WTC11 (cell line): ENCODE measurements at regions not wholly inside any gene's neighbourhood (a gene's known extent, or its start where the extent isn't known, plus 50 kb on each side); places are given as distances from the start of the nearest gene placed in this dataset.
"Not testable (repeated sequence)": the region's sequence is repeated elsewhere in the genome, so short reads cannot be mapped to it uniquely, and the experiment has no call there.

Source experiments
- CDX4 ChIP-seq: fragments of 250-450 bp; sonication (Bioruptor Pico); IDR thresholded peaks from 2 replicates; pipeline ENCODE4 v1.9.0; 2021; ENCODE audit warnings: moderate library complexity, mild to moderate bottlenecking, inconsistent platforms, borderline replicate concordance
- ELF4 ChIP-seq: sonication (generic); formaldehyde crosslinking; IDR thresholded peaks from 2 replicates; pipeline ENCODE4 v1.8.1; 2022; ENCODE audit warnings: low read depth, mild to moderate bottlenecking, moderate library complexity, missing genetic modification reagents
- ETV6 ChIP-seq: sonication (generic); formaldehyde crosslinking; IDR thresholded peaks from 2 replicates; pipeline ENCODE4 v1.8.1; 2022; ENCODE audit warnings: mild to moderate bottlenecking, missing genetic modification reagents
- SMAD3 ChIP-seq: sonication (generic); formaldehyde crosslinking; IDR thresholded peaks from 2 replicates; pipeline ENCODE4 v1.8.0; 2022; ENCODE audit warnings: missing genetic modification reagents, mild to moderate bottlenecking, borderline replicate concordance
- TEAD1 ChIP-seq: sonication (generic); formaldehyde crosslinking; IDR thresholded peaks from 2 replicates; pipeline ENCODE4 v1.8.0; 2022; ENCODE audit warnings: mild to moderate bottlenecking, missing genetic modification reagents
- ZNF317 ChIP-seq: sonication (generic); formaldehyde crosslinking; IDR thresholded peaks from 2 replicates; pipeline ENCODE4 v1.8.1; 2023; ENCODE audit warnings: low read depth, mild to moderate bottlenecking, moderate library complexity, missing genetic modification reagents, borderline replicate concordance
- TF ChIP-seq, protein P1 (sequence below): sonication (generic); formaldehyde crosslinking; conservative IDR thresholded peaks from 2 replicates; pipeline ENCODE4 v1.8.1; 2022; ENCODE audit warnings: mild to moderate bottlenecking, missing genetic modification reagents
- TF ChIP-seq, protein P2 (sequence below): fragments of 200-600 bp; IDR thresholded peaks from 2 replicates; pipeline ENCODE4 v1.8.0; 2022; ENCODE audit warnings: antibody characterized with exemption
- TF ChIP-seq, protein P3 (sequence below): sonication (generic); formaldehyde crosslinking; IDR thresholded peaks from 2 replicates; pipeline ENCODE4 v1.8.1; 2022; ENCODE audit warnings: missing genetic modification reagents, borderline replicate concordance
- TF ChIP-seq, protein P4 (sequence below): sonication (generic); formaldehyde crosslinking; IDR thresholded peaks from 2 replicates; pipeline ENCODE4 v1.8.1; 2022; ENCODE audit warnings: low read depth, mild to moderate bottlenecking, moderate library complexity, missing genetic modification reagents, borderline replicate concordance

GRCh38 chr9:62125631-62126611, 936.1 kb downstream of the SPATA31A7 start:
- TF ChIP-seq, protein P1, sequence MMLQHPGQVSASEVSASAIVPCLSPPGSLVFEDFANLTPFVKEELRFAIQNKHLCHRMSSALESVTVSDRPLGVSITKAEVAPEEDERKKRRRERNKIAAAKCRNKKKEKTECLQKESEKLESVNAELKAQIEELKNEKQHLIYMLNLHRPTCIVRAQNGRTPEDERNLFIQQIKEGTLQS (CRISPR knock-in tag), result not testable (repeated sequence)
- TF ChIP-seq, protein P2, sequence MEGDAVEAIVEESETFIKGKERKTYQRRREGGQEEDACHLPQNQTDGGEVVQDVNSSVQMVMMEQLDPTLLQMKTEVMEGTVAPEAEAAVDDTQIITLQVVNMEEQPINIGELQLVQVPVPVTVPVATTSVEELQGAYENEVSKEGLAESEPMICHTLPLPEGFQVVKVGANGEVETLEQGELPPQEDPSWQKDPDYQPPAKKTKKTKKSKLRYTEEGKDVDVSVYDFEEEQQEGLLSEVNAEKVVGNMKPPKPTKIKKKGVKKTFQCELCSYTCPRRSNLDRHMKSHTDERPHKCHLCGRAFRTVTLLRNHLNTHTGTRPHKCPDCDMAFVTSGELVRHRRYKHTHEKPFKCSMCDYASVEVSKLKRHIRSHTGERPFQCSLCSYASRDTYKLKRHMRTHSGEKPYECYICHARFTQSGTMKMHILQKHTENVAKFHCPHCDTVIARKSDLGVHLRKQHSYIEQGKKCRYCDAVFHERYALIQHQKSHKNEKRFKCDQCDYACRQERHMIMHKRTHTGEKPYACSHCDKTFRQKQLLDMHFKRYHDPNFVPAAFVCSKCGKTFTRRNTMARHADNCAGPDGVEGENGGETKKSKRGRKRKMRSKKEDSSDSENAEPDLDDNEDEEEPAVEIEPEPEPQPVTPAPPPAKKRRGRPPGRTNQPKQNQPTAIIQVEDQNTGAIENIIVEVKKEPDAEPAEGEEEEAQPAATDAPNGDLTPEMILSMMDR, result not testable (repeated sequence)
- not testable (repeated sequence) for TF ChIP-seq CDX4 (CRISPR knock-in tag); ETV6 (CRISPR knock-in tag); TEAD1 (CRISPR knock-in tag); SMAD3; ELF4 (CRISPR knock-in tag); ZNF317 (CRISPR knock-in tag)
- TF ChIP-seq, protein P3, sequence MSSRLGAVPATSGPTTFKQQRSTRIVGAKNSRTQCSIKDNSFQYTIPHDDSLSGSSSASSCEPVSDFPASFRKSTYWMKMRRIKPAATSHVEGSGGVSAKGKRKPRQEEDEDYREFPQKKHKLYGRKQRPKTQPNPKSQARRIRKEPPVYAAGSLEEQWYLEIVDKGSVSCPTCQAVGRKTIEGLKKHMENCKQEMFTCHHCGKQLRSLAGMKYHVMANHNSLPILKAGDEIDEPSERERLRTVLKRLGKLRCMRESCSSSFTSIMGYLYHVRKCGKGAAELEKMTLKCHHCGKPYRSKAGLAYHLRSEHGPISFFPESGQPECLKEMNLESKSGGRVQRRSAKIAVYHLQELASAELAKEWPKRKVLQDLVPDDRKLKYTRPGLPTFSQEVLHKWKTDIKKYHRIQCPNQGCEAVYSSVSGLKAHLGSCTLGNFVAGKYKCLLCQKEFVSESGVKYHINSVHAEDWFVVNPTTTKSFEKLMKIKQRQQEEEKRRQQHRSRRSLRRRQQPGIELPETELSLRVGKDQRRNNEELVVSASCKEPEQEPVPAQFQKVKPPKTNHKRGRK, result not testable (repeated sequence)
- TF ChIP-seq, protein P4, sequence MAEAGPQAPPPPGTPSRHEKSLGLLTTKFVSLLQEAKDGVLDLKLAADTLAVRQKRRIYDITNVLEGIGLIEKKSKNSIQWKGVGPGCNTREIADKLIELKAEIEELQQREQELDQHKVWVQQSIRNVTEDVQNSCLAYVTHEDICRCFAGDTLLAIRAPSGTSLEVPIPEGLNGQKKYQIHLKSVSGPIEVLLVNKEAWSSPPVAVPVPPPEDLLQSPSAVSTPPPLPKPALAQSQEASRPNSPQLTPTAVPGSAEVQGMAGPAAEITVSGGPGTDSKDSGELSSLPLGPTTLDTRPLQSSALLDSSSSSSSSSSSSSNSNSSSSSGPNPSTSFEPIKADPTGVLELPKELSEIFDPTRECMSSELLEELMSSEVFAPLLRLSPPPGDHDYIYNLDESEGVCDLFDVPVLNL, result not testable (repeated sequence)
